RWPE2 (cell line): ENCODE measurements at regions not wholly inside any gene's neighbourhood (a gene's known extent, or its start where the extent isn't known, plus 50 kb on each side); places are given as distances from the start of the nearest gene placed in this dataset.

Experiments used
- ATAC-seq: fragments of 200-7000 bp; cut with Tn5 transposase; 3 replicates; pipeline ENCODE4 v1.9.1; 2021; ENCODE audit warnings: low read depth
- DNase-seq: peaks from one replicate; pipeline ENCODE4 v3.0.0-alpha.2; 2020; ENCODE audit warnings: low spot score
- H3K27ac ChIP-seq: fragments of 450-650 bp; 2 replicates; pipeline ENCODE4 v1.5.1; 2017; ENCODE audit warnings: mild to moderate bottlenecking; ENCODE audit not compliant: poor library complexity, severe bottlenecking
- H3K27me3 ChIP-seq: fragments of 250-450 bp; sonication (Bioruptor Pico); 2 replicates; pipeline ENCODE4 v1.5.1; 2021; ENCODE audit warnings: mild to moderate bottlenecking, moderate library complexity; ENCODE audit not compliant: insufficient read depth, poor library complexity, severe bottlenecking
- H3K36me3 ChIP-seq: fragments of 250-450 bp; sonication (Bioruptor Pico); 2 replicates; pipeline ENCODE4 v1.5.1; 2020; ENCODE audit warnings: low read depth, mild to moderate bottlenecking, moderate library complexity
- H3K4me1 ChIP-seq: fragments of 250-450 bp; sonication (Bioruptor Pico); 2 replicates; pipeline ENCODE4 v1.5.1; 2021; ENCODE audit warnings: mild to moderate bottlenecking, moderate library complexity; ENCODE audit not compliant: insufficient read depth, poor library complexity, severe bottlenecking
- H3K4me3 ChIP-seq: fragments of 250-450 bp; sonication (Bioruptor Pico); 2 replicates; pipeline ENCODE4 v1.5.1; 2021; ENCODE audit warnings: mild to moderate bottlenecking, moderate library complexity; ENCODE audit not compliant: severe bottlenecking
- H3K9me3 ChIP-seq: fragments of 250-450 bp; sonication (Bioruptor Pico); 2 replicates; pipeline ENCODE4 v1.5.1; 2021; ENCODE audit warnings: mild to moderate bottlenecking, moderate library complexity; ENCODE audit not compliant: severe bottlenecking
- CTCF ChIP-seq: fragments of 450-650 bp; IDR thresholded peaks from one replicate; pipeline ENCODE4 v1.5.1; 2017; ENCODE audit warnings: mild to moderate bottlenecking, moderate library complexity; ENCODE audit not compliant: poor library complexity, severe bottlenecking

GRCh38 chr12:118694128-118694775 is 287.1 kb upstream of the SRRM4 start:
- Histone ChIP-seq H3K4me1 (no peaks in the 10 kb centered on the region), H3K9me3 (no peaks in the 10 kb centered on the region), H3K27me3 (no peaks in the 10 kb centered on the region), H3K4me3 (no peak overlapping the region), H3K27ac (no peak overlapping the region), H3K36me3 (no peaks in the 10 kb centered on the region)
- DNase-seq, result no peak
- TF ChIP-seq CTCF, result no peak
- no peak for ATAC-seq

GRCh38 chr12:118704527-118705241 is 276.7 kb upstream of the SRRM4 start:
- Histone ChIP-seq H3K27ac (no peak overlapping the region), H3K4me1 (no peaks in the 10 kb centered on the region), H3K4me3 (no peak overlapping the region), H3K27me3 (no peaks in the 10 kb centered on the region), H3K9me3 (no peaks in the 10 kb centered on the region), H3K36me3 (no peaks in the 10 kb centered on the region)
- no peak for DNase-seq
- no peak for TF ChIP-seq CTCF
- no peak for ATAC-seq

- Histone ChIP-seq H3K4me3 (no peak overlapping the region), H3K27ac (no peak overlapping the region), H3K27me3 (no peaks in the 10 kb centered on the region), H3K36me3 (no peaks in the 10 kb centered on the region), H3K9me3 (no peaks in the 10 kb centered on the region), H3K4me1 (no peaks in the 10 kb centered on the region)
- ATAC-seq (no peak), DNase-seq (no peak)
- no peak for TF ChIP-seq CTCF
Measured at GRCh38 chr12:118706437-118706836, 274.9 kb upstream of the SRRM4 start.

- Histone ChIP-seq H3K9me3 (no peaks in the 10 kb centered on the region), H3K27me3 (no peaks in the 10 kb centered on the region), H3K4me1 (no peaks in the 10 kb centered on the region), H3K36me3 (no peaks in the 10 kb centered on the region), H3K4me3 (no peak overlapping the region), H3K27ac (no peak overlapping the region)
- ATAC-seq, result no peak
- no peak for DNase-seq
- no peak for TF ChIP-seq CTCF
Measured at GRCh38 chr12:118709946-118710345, 271.4 kb upstream of the SRRM4 start.

- H3K4me1 ChIP-seq, result no peaks in the 10 kb centered on the region
- DNase-seq (no peak), ATAC-seq (no peak)
- H3K27me3 ChIP-seq, result no peaks in the 10 kb centered on the region
- no peak for TF ChIP-seq CTCF
- no peaks in the 10 kb centered on the region for H3K36me3 ChIP-seq
- H3K27ac ChIP-seq, result no peak overlapping the region
- H3K9me3 ChIP-seq, result no peaks in the 10 kb centered on the region
- no peak overlapping the region for H3K4me3 ChIP-seq
Measured at GRCh38 chr12:118711185-118711584, 270.2 kb upstream of the SRRM4 start.
